Nephron (organoid): ENCODE measurements at regions not wholly inside any gene's neighbourhood (a gene's known extent, or its start where the extent isn't known, plus 50 kb on each side); places are given as distances from the start of the nearest gene placed in this dataset.

ENCODE experiments used
- H3K27ac Mint-ChIP-seq, 3 experiments: 2 replicates each; pipeline ENCODE4 v1.8.0; 2020; ENCODE audit warnings: mixed read lengths in 3 of 3, mild to moderate bottlenecking in 2 of 3, moderate library complexity in 1 of 3
- H3K27me3 Mint-ChIP-seq: 2 replicates; pipeline ENCODE4 v1.8.0; 2021; ENCODE audit warnings: low read depth, mild to moderate bottlenecking, moderate library complexity, mixed read lengths
- H3K36me3 Mint-ChIP-seq: 2 replicates; pipeline ENCODE4 v1.8.0; 2020; ENCODE audit warnings: low read depth, mixed read lengths
- H3K4me1 Mint-ChIP-seq: 2 replicates; pipeline ENCODE4 v1.8.0; 2020; ENCODE audit warnings: mixed read lengths
- H3K4me3 Mint-ChIP-seq, 3 experiments: 2 replicates each; pipeline ENCODE4 v1.8.0; 2020; ENCODE audit warnings: mild to moderate bottlenecking in 3 of 3, mixed read lengths in 3 of 3, moderate library complexity in 2 of 3
- H3K9me3 Mint-ChIP-seq: 2 replicates; pipeline ENCODE4 v1.8.0; 2020; ENCODE audit warnings: mixed read lengths
- CTCF ChIP-seq, 3 experiments: fragments of 200-600 bp; sonication (generic); IDR thresholded peaks; one replicate each; pipeline ENCODE4 v1.5.0; 2021; ENCODE audit warnings: antibody characterized with exemption in 3 of 3; ENCODE audit not compliant: unreplicated experiment in 3 of 3

- Mint-ChIP-seq H3K9me3 (peaks cover 13% of the 10 kb centered on the region), H3K4me1 (peaks cover 6% of the 10 kb centered on the region), H3K4me3 (no peak overlapping the region), H3K27me3 (no peaks in the 10 kb centered on the region), H3K36me3 (no peaks in the 10 kb centered on the region), H3K27ac (no peak overlapping the region)
- no peak for TF ChIP-seq CTCF (IDR thresholded peaks at IDR 0.05; ENCODE audit: unreplicated experiment in 3 of 3)
These were observed 1141.0 kb downstream of the IGSF11 start for GRCh38 chr3:117893638-117894037.

- no peak for TF ChIP-seq CTCF (IDR thresholded peaks at IDR 0.05; ENCODE audit: unreplicated experiment in 3 of 3)
- peaks cover 16% of the 10 kb centered on the region for H3K9me3 Mint-ChIP-seq
- no peaks in the 10 kb centered on the region for H3K36me3 Mint-ChIP-seq
- H3K4me3 Mint-ChIP-seq, result no peak overlapping the region
- H3K4me1 Mint-ChIP-seq, result no peaks in the 10 kb centered on the region
- H3K27me3 Mint-ChIP-seq, result peaks cover 4% of the 10 kb centered on the region
- H3K27ac Mint-ChIP-seq, result no peak overlapping the region
These were observed 1135.7 kb downstream of the IGSF11 start for GRCh38 chr3:117898722-117899522.

- Mint-ChIP-seq H3K4me1 (no peaks in the 10 kb centered on the region), H3K27me3 (peaks cover 4% of the 10 kb centered on the region), H3K4me3 (no peak overlapping the region), H3K36me3 (no peaks in the 10 kb centered on the region), H3K27ac (no peak overlapping the region), H3K9me3 (peaks cover 4% of the 10 kb centered on the region)
- no peak for TF ChIP-seq CTCF (IDR thresholded peaks at IDR 0.05; ENCODE audit: unreplicated experiment in 3 of 3)
These were observed 1131.4 kb downstream of the IGSF11 start for GRCh38 chr3:117903226-117903625.

DNA sequence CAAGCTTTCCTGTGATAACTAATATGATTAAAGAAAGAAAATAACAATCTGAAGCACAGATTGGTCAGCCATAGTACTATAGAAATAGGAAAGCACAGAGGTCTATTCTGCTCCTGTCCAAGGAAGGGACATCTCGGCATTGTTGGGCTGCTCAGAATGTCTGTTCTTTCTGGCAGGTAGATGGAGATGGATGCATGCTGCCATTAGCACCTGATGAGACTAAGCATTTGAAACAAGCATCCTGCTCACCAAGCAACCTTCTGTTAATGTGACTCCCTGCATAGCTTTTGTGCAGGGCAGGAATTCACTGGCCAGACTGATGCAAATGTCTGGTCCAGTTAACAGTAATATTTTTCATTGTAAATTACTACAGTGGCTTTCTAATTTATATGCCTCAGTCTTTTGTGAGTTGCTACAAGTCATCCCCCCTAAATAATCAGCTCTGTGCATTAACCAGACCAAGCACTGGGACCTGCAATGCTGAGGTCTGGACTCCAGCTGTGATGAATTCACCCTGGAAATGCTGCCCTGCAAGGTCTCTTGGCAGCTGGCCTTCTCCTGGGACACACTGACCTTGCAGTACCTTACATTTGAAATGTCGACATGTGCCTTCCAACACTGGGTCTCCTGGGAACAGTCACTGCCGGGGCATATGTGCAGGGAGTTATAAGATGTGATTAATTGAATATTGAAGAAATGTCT, 1123.7 kb downstream of the IGSF11 start:
- Mint-ChIP-seq H3K9me3 (no peaks in the 10 kb centered on the region), H3K27ac (no peak overlapping the region), H3K4me3 (no peak overlapping the region), H3K27me3 (peaks cover 2% of the 10 kb centered on the region), H3K36me3 (no peaks in the 10 kb centered on the region), H3K4me1 (peaks cover 10% of the 10 kb centered on the region)
- no peak for TF ChIP-seq CTCF (IDR thresholded peaks at IDR 0.05; ENCODE audit: unreplicated experiment in 3 of 3)

- H3K27me3 Mint-ChIP-seq, result peaks cover 8% of the 10 kb centered on the region
- H3K4me1 Mint-ChIP-seq, result peaks cover 10% of the 10 kb centered on the region
- no peak overlapping the region for H3K4me3 Mint-ChIP-seq
- no peak overlapping the region for H3K27ac Mint-ChIP-seq
- H3K9me3 Mint-ChIP-seq, result no peaks in the 10 kb centered on the region
- H3K36me3 Mint-ChIP-seq, result no peaks in the 10 kb centered on the region
- no peak for TF ChIP-seq CTCF (IDR thresholded peaks at IDR 0.05; ENCODE audit: unreplicated experiment in 3 of 3)
These were observed 1122.3 kb downstream of the IGSF11 start for GRCh38 chr3:117912352-117912751.
